PC-3 (cell line): ENCODE measurements at regions not wholly inside any gene's neighbourhood (a gene's known extent, or its start where the extent isn't known, plus 50 kb on each side); places are given as distances from the start of the nearest gene placed in this dataset.

Experiments
- ATAC-seq: fragments of 200-7000 bp; cut with Tn5 transposase; 2 replicates; pipeline ENCODE4 v1.9.1; 2020; ENCODE audit warnings: mild to moderate bottlenecking, moderate library complexity
- BruUV-seq: library from RNA; stranded (reverse); fragments of 400-500 nt; replicated peaks from 2 replicates; lab custom pipeline; 2021; lab: Mats Ljungman, UMichigan
- CTCF ChIA-PET: fragments of 300-600 bp; sonication (Branson Sonifier 250); formaldehyde crosslinking; loops from one replicate; lab custom pipeline; 2022; ENCODE audit warnings: antibody characterized with exemption; lab: Charles Lee
- POLR2A ChIA-PET: fragments of 300-600 bp; sonication (Branson Sonifier 250); formaldehyde crosslinking; loops from one replicate; lab custom pipeline; 2022; ENCODE audit warnings: antibody characterized with exemption; ENCODE audit not compliant: unreplicated experiment; lab: Charles Lee
- DNase-seq: peaks from one replicate; pipeline ENCODE4 v3.0.0-alpha.2; 2015
- H2AFZ ChIP-seq: fragments of 300-600 bp; sonication (generic); 2 replicates; pipeline ENCODE4 v1.6.0; 2016; ENCODE audit warnings: antibody characterized with exemption, low read length
- H3F3A ChIP-seq: fragments of 300-600 bp; sonication (generic); one replicate; pipeline ENCODE4 v1.6.0; 2017; ENCODE audit warnings: antibody characterized with exemption, low read length, control low read depth, mild to moderate bottlenecking; ENCODE audit not compliant: unreplicated experiment
- H3K27ac ChIP-seq: fragments of 300-600 bp; sonication (generic); 2 replicates; pipeline ENCODE4 v1.5.1; 2016; ENCODE audit warnings: mild to moderate bottlenecking, low read length
- H3K27me3 ChIP-seq: fragments of 300-600 bp; sonication (generic); 2 replicates; pipeline ENCODE4 v1.6.1; 2016; ENCODE audit warnings: low read length, mixed read lengths
- H3K36me3 ChIP-seq: fragments of 300-600 bp; sonication (generic); 2 replicates; pipeline ENCODE4 v1.6.1; 2016; ENCODE audit warnings: low read depth, mixed run types, low read length, mixed read lengths
- H3K4me1 ChIP-seq: fragments of 300-600 bp; sonication (generic); 2 replicates; pipeline ENCODE4 v1.5.1; 2016; ENCODE audit warnings: low read length; ENCODE audit not compliant: insufficient read depth
- H3K4me2 ChIP-seq: fragments of 300-600 bp; sonication (generic); 2 replicates; pipeline ENCODE4 v1.6.0; 2016; ENCODE audit warnings: low read length
- H3K4me3 ChIP-seq: fragments of 300-600 bp; sonication (generic); 2 replicates; pipeline ENCODE4 v1.5.1; 2016; ENCODE audit warnings: mild to moderate bottlenecking, low read length, mixed read lengths
- H3K79me2 ChIP-seq: fragments of 300-600 bp; sonication (generic); 2 replicates; pipeline ENCODE4 v1.6.1; 2017; ENCODE audit warnings: low read length, mixed read lengths
- H3K9ac ChIP-seq: fragments of 300-600 bp; sonication (generic); 2 replicates; pipeline ENCODE4 v1.6.0; 2016; ENCODE audit warnings: mild to moderate bottlenecking, low read length
- H3K9me2 ChIP-seq: fragments of 300-600 bp; sonication (generic); replicated peaks from 2 replicates; pipeline ENCODE4 v1.6.1; 2016; ENCODE audit warnings: mixed run types, low read length, mixed read lengths
- H3K9me3 ChIP-seq: fragments of 300-600 bp; sonication (generic); 2 replicates; pipeline ENCODE4 v1.6.1; 2016; ENCODE audit warnings: low read length, mixed read lengths
- H4K20me1 ChIP-seq: fragments of 300-600 bp; sonication (generic); 2 replicates; pipeline ENCODE4 v1.6.1; 2016; ENCODE audit warnings: low read length, mixed read lengths
- CTCF ChIP-seq: fragments of 300-600 bp; sonication (generic); conservative IDR thresholded peaks from 2 replicates; pipeline ENCODE4 v1.5.1; 2017; ENCODE audit warnings: antibody characterized with exemption, low read depth, mild to moderate bottlenecking, low read length
- EZH2 ChIP-seq: fragments of 300-600 bp; sonication (generic); IDR thresholded peaks from one replicate; pipeline ENCODE4 v1.6.1; 2017; ENCODE audit warnings: antibody characterized with exemption, mild to moderate bottlenecking, low read length; ENCODE audit not compliant: unreplicated experiment
- EZH2phosphoT487 ChIP-seq: fragments of 300-600 bp; sonication (generic); IDR thresholded peaks from 2 replicates; pipeline ENCODE4 v1.6.1; 2018; ENCODE audit warnings: mild to moderate bottlenecking, antibody characterized with exemption, low read length, borderline replicate concordance
- intact Hi-C: fragments of 100-400 bp; cut with micrococcal nuclease; formaldehyde crosslinking; loops from 2 replicates; pipeline ENCODE4 v1.9.0; 2023

GRCh38 chr5:164013077-164013670, 507.8 kb downstream of the MAT2B start:
- ATAC-seq (peak; percentile 61), DNase-seq (peak; percentile 76)
- TF ChIP-seq EZH2 (no peak), CTCF (peak; percentile 77)
- Histone ChIP-seq H2AFZ (no peak overlapping the region), H4K20me1 (no peaks in the 10 kb centered on the region), H3K9me2 (no peaks in the 10 kb centered on the region), H3K27me3 (no peaks in the 10 kb centered on the region), H3F3A (no peaks in the 10 kb centered on the region), H3K4me2 (no peak overlapping the region), H3K9me3 (no peaks in the 10 kb centered on the region), H3K9ac (no peak overlapping the region), H3K4me1 (no peaks in the 10 kb centered on the region), H3K36me3 (no peaks in the 10 kb centered on the region), H3K79me2 (no peaks in the 10 kb centered on the region), H3K4me3 (no peak overlapping the region), H3K27ac (no peak overlapping the region)
- intact Hi-C loops, result loop anchor here (1.0 to 5.0 kb wide), 5 partner anchors 316 to 660 kb away; no protein-coding TSS in a partner anchor
- ChIA-PET POLR2A (no interaction called here), CTCF (interaction anchor here (0.5 to 0.7 kb wide), 2 partner anchors 491 to 660 kb away, joined by 4 to 6 read pairs; no protein-coding TSS in a partner anchor)
- BruUV-seq, result no TSS peak

- Histone ChIP-seq H3K79me2 (no peaks in the 10 kb centered on the region), H3K9ac (no peak overlapping the region), H3K9me3 (no peaks in the 10 kb centered on the region), H3K27ac (no peak overlapping the region), H3F3A (no peaks in the 10 kb centered on the region), H3K36me3 (no peaks in the 10 kb centered on the region), H3K4me3 (no peak overlapping the region), H3K4me2 (no peak overlapping the region), H3K9me2 (no peaks in the 10 kb centered on the region), H3K4me1 (no peaks in the 10 kb centered on the region), H4K20me1 (no peaks in the 10 kb centered on the region), H2AFZ (no peak overlapping the region), H3K27me3 (no peaks in the 10 kb centered on the region)
- CTCF ChIA-PET, result no interaction called here
- ATAC-seq (no peak), DNase-seq (no peak)
- BruUV-seq, result no TSS peak
- TF ChIP-seq EZH2 (no peak), EZH2phosphoT487 (no peak)
- intact Hi-C loops, result no loop called here
- POLR2A ChIA-PET, result no interaction called here
Observed at GRCh38 chr5:164020116-164020515, 514.7 kb downstream of the MAT2B start.

- DNase-seq, result no peak
- no peak for TF ChIP-seq EZH2
- TF ChIP-seq EZH2phosphoT487, result no peak
- TF ChIP-seq CTCF, result no peak
- Histone ChIP-seq H2AFZ (no peak overlapping the region), H3K4me3 (no peak overlapping the region), H3K36me3 (no peaks in the 10 kb centered on the region), H3K4me2 (no peak overlapping the region), H3K27ac (no peak overlapping the region), H3K9ac (no peak overlapping the region), H3K4me1 (no peaks in the 10 kb centered on the region), H3K79me2 (no peaks in the 10 kb centered on the region), H3K9me3 (no peaks in the 10 kb centered on the region), H3F3A (no peaks in the 10 kb centered on the region), H3K9me2 (no peaks in the 10 kb centered on the region), H4K20me1 (no peaks in the 10 kb centered on the region), H3K27me3 (no peaks in the 10 kb centered on the region)
- ChIA-PET CTCF (no interaction called here), POLR2A (no interaction called here)
- BruUV-seq, result no TSS peak
- no peak for ATAC-seq
- intact Hi-C loops, result no loop called here
Observed at GRCh38 chr5:164027738-164028137, 522.3 kb downstream of the MAT2B start.
